LNCAP (cell line): ENCODE measurements at regions not wholly inside any gene's neighbourhood (a gene's known extent, or its start where the extent isn't known, plus 50 kb on each side); places are given as distances from the start of the nearest gene placed in this dataset.

ENCODE experiments used
- CTCF ChIP-seq: fragments of 450-650 bp; IDR thresholded peaks from 2 replicates; pipeline ENCODE4 v1.5.1; 2017; ENCODE audit warnings: mild to moderate bottlenecking

- no peak for TF ChIP-seq CTCF
These were observed 119.8 kb upstream of the SFSWAP start for GRCh38 chr12:131591136-131591535.

- no peak for TF ChIP-seq CTCF
These were observed 118.9 kb upstream of the SFSWAP start for GRCh38 chr12:131591714-131592709.

GRCh38 chr12:131592972-131593371 lies 117.9 kb upstream of the SFSWAP start:
- no peak for TF ChIP-seq CTCF

DNA sequence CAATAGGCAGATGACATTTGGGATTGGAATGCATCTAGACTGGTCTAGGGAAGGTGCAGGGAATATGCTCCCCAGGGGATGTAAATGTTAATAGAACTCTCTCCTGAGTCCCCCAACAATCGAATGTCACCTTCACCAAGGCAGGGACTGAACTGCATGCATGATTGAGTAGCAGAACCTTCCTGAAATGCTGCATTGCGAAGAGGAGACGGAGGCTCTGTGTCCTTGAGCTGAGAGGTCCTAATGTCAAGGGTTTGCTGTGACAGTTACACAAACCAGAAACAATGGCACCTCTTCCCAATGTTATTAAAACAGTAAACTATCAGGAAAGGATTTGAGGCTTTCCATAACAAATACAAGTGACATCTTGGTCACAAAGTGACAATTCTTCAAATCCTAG lies 117.5 kb upstream of the SFSWAP start:
- no peak for TF ChIP-seq CTCF

- no peak for TF ChIP-seq CTCF
These were observed 114.8 kb upstream of the SFSWAP start for GRCh38 chr12:131596115-131596514.

DNA sequence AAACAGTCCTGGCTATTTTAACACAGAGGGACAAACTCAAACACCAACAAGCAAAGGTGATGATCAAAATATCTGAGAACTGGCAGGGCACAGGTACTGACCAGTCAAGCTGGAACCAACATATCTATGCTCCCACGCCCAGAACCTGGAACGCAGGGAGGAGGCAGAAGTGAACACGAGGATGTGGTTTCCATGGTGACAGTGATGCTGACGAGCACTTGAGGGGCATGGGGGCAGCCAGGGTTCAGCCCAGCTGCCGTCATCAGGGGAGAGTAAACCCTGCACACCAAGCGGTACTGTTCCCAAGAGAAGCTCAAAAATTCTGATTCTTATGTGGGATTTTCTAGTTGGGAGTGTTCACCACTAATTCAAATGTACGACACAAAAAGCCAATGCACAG lies 113.6 kb upstream of the SFSWAP start:
- no peak for TF ChIP-seq CTCF

- no peak for TF ChIP-seq CTCF
These were observed 112.2 kb upstream of the SFSWAP start for GRCh38 chr12:131598717-131599116.
